ENCODE measurements at regions not wholly inside any gene's neighbourhood (a gene's known extent, or its start where the extent isn't known, plus 50 kb on each side); places are given as distances from the start of the nearest gene placed in this dataset.

DNA sequence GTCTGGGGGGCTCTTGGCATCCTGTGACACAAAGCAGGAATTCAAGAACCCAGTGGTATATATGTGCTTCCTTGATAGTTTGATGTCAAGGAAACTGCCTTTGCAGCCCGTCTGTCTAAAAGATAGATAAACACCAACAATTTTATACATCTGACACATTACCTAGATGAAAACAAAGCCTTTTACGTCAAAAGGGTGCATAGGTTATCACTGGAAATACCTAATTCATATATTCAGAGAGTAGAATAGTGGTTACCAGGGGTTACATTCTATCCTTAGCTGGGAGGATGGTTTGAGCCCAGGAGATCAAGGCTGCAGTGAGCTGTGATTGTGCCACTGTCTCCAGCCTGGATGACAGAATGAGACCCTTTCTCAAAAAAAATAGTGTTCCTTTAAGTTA is 356.9 kb upstream of the RASGRP1 start:
- no peak overlapping the region for H3K14ac ChIP-seq (ENCODE audit: insufficient read length)
- 79% methylated on average over 2 of the region's 2 CpGs; no CpG with 5 or more reads in 1 of the 2 experiments for whole genome bisulfite sequencing, 2 experiments (ENCODE audit: extremely low coverage in 1 of 2, insufficient coverage in 1 of 2, insufficient read length in 1 of 2, insufficient replicate concordance in 2 of 2, low coverage in 1 of 2, low lambda C conversion rate in 2 of 2, missing lambda C conversion rate in 1 of 2)
- no peak overlapping the region for H3K18ac ChIP-seq (ENCODE audit: extremely low read depth, low read length)
- H3K23ac ChIP-seq (ENCODE audit: insufficient read length), result no peak overlapping the region
- ChIA-PET CTCF (ENCODE audit: partially characterized antibody) (no interaction called here), POLR2A (ENCODE audit: partially characterized antibody) (no interaction called here)
- H2BK15ac ChIP-seq (ENCODE audit: low read length), result no peak overlapping the region
- FAIRE-seq (no peak), DNase-seq (ENCODE audit: low read depth in 1 of 2, low spot score in 2 of 2) (no peak)
- H4K91ac ChIP-seq (replicated peaks; ENCODE audit: insufficient read length, low read length), result no peak overlapping the region
- no peak overlapping the region for H3K27ac ChIP-seq (ENCODE audit: low read depth, low read length)
- no peak overlapping the region for H3K4me2 ChIP-seq (ENCODE audit: insufficient read depth in 1 of 2, low read depth in 2 of 2, low read length in 2 of 2)
- H2BK12ac ChIP-seq (ENCODE audit: low read depth, low read length), result no peak overlapping the region
- no peaks in the 10 kb centered on the region for H3K36me3 ChIP-seq (ENCODE audit: control insufficient read depth in 2 of 4, insufficient read depth in 4 of 4, low read length in 3 of 4)
- no peak overlapping the region for H3K4ac ChIP-seq (replicated peaks; ENCODE audit: insufficient read length, low read depth, low read length)
- no peaks in the 10 kb centered on the region for H3K23me2 ChIP-seq (ENCODE audit: low read depth, low read length)
- no peak overlapping the region for H3K56ac ChIP-seq (replicated peaks; ENCODE audit: insufficient read length, low read depth, low read length)
- H3K9me3 ChIP-seq (ENCODE audit: insufficient read depth in 2 of 2, low read depth in 1 of 2, low read length in 1 of 2), result no peaks in the 10 kb centered on the region
- H3K9ac ChIP-seq (replicated peaks in 1 of 4; ENCODE audit: extremely low read depth in 1 of 4, low read depth in 3 of 4, low read length in 3 of 4), result no peak overlapping the region
- no peak overlapping the region for H2AK5ac ChIP-seq (ENCODE audit: low read depth, low read length)
- no peak overlapping the region for H2BK120ac ChIP-seq (replicated peaks; ENCODE audit: low read depth, low read length)
- H2BK5ac ChIP-seq (ENCODE audit: low read depth, low read length), result no peak overlapping the region
- H2BK20ac ChIP-seq (ENCODE audit: low read length), result no peak overlapping the region
- H2AFZ ChIP-seq (ENCODE audit: low read length), result no peak overlapping the region
- no peaks in the 10 kb centered on the region for H4K20me1 ChIP-seq (replicated peaks in 1 of 2; ENCODE audit: control insufficient read depth in 1 of 2, insufficient read depth in 2 of 2, low read length in 2 of 2)
- H4K5ac ChIP-seq (ENCODE audit: insufficient read length, low read depth, low read length), result no peak overlapping the region
- H3K79me1 ChIP-seq (ENCODE audit: low read depth, low read length), result no peaks in the 10 kb centered on the region
- H3K79me2 ChIP-seq (ENCODE audit: control insufficient read depth in 1 of 2, insufficient read depth in 2 of 2, low read length in 2 of 2), result no peaks in the 10 kb centered on the region
- H3K4me1 ChIP-seq (replicated peaks in 1 of 4; ENCODE audit: control insufficient read depth in 3 of 4, insufficient read depth in 4 of 4, low read length in 3 of 4), result no peaks in the 10 kb centered on the region
- no peak overlapping the region for H4K8ac ChIP-seq (ENCODE audit: extremely low read depth, insufficient read depth, low read length)
- H3K27me3 ChIP-seq (replicated peaks in 1 of 4; ENCODE audit: control insufficient read depth in 3 of 4, extremely low read depth in 1 of 4, insufficient read depth in 3 of 4, low read length in 3 of 4), result no peaks in the 10 kb centered on the region
- no peak overlapping the region for H3K4me3 ChIP-seq (ENCODE audit: extremely low read depth in 1 of 4, insufficient read depth in 2 of 4, low read depth in 3 of 4, low read length in 4 of 4)
- TF ChIP-seq KDM5A (IDR thresholded peaks at IDR 0.05; ENCODE audit: low read length) (no peak), BRCA1 (IDR thresholded peaks at IDR 0.05; ENCODE audit: low read depth, low read length) (no peak), TEAD4 (IDR thresholded peaks at IDR 0.05; ENCODE audit: low read depth, low read length) (no peak), TAF1 (IDR thresholded peaks at IDR 0.05; ENCODE audit: low read depth, low read length) (no peak), FOSL1 (IDR thresholded peaks at IDR 0.05; ENCODE audit: insufficient read depth, low read depth, low read length) (no peak), JUN (IDR thresholded peaks at IDR 0.05; ENCODE audit: low read depth, low read length) (no peak), ZNF274 (IDR thresholded peaks at IDR 0.05; ENCODE audit: borderline replicate concordance, extremely low read depth, low read length) (no peak), TCF12 (IDR thresholded peaks at IDR 0.05; ENCODE audit: low read depth, low read length) (no peak)
- TF ChIP-seq, protein P1, sequence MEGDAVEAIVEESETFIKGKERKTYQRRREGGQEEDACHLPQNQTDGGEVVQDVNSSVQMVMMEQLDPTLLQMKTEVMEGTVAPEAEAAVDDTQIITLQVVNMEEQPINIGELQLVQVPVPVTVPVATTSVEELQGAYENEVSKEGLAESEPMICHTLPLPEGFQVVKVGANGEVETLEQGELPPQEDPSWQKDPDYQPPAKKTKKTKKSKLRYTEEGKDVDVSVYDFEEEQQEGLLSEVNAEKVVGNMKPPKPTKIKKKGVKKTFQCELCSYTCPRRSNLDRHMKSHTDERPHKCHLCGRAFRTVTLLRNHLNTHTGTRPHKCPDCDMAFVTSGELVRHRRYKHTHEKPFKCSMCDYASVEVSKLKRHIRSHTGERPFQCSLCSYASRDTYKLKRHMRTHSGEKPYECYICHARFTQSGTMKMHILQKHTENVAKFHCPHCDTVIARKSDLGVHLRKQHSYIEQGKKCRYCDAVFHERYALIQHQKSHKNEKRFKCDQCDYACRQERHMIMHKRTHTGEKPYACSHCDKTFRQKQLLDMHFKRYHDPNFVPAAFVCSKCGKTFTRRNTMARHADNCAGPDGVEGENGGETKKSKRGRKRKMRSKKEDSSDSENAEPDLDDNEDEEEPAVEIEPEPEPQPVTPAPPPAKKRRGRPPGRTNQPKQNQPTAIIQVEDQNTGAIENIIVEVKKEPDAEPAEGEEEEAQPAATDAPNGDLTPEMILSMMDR (IDR thresholded peaks at IDR 0.05; ENCODE audit: control extremely low read depth in 1 of 3, insufficient read depth in 1 of 3, low read depth in 1 of 3, low read length in 3 of 3), result no peak
- TF ChIP-seq, protein P2, sequence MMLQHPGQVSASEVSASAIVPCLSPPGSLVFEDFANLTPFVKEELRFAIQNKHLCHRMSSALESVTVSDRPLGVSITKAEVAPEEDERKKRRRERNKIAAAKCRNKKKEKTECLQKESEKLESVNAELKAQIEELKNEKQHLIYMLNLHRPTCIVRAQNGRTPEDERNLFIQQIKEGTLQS (IDR thresholded peaks at IDR 0.05; ENCODE audit: insufficient read depth, low read depth, low read length), result no peak
- TF ChIP-seq, protein P3, sequence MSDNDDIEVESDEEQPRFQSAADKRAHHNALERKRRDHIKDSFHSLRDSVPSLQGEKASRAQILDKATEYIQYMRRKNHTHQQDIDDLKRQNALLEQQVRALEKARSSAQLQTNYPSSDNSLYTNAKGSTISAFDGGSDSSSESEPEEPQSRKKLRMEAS (IDR thresholded peaks at IDR 0.05), result no peak
- TF ChIP-seq, protein P4, sequence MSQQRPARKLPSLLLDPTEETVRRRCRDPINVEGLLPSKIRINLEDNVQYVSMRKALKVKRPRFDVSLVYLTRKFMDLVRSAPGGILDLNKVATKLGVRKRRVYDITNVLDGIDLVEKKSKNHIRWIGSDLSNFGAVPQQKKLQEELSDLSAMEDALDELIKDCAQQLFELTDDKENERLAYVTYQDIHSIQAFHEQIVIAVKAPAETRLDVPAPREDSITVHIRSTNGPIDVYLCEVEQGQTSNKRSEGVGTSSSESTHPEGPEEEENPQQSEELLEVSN (IDR thresholded peaks at IDR 0.05), result no peak
